Neural progenitor cell (in vitro differentiated cells): ENCODE measurements at regions not wholly inside any gene's neighbourhood (a gene's known extent, or its start where the extent isn't known, plus 50 kb on each side); places are given as distances from the start of the nearest gene placed in this dataset.

Experiments used
- EZH2phosphoT487 ChIP-seq: fragments of 200-600 bp; sonication (generic); IDR thresholded peaks from 2 replicates; pipeline ENCODE4 v1.6.1; 2017; ENCODE audit warnings: antibody characterized with exemption
- TF ChIP-seq, protein P1 (sequence below): fragments of 200-600 bp; sonication (generic); IDR thresholded peaks from 2 replicates; pipeline ENCODE4 v1.5.1; 2017; ENCODE audit warnings: antibody characterized with exemption, mild to moderate bottlenecking

DNA sequence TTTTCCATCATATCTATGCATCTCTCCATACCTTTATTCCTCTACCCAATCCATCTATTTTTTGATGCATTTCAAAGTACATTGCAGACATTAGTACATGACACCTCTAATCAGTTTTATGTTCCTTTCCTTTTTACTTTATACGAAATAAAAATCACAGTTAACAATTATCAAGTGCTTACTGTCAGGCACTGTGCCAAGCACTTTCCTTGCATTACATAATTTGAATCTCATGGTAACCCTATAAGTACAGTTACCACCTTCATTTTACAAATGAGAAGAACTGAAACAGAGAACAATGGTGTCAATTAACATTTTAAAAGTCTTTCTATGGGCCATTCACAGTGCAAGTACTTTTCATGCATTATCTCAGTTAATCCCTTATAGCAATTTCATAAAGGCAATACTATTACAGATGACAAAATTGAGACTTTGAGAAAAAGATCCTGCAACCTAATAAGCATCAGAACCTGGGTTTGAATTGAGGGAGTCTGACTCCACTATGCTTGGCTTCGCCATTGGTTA, 544.4 kb upstream of the TNP1 start:
- TF ChIP-seq, protein P1, sequence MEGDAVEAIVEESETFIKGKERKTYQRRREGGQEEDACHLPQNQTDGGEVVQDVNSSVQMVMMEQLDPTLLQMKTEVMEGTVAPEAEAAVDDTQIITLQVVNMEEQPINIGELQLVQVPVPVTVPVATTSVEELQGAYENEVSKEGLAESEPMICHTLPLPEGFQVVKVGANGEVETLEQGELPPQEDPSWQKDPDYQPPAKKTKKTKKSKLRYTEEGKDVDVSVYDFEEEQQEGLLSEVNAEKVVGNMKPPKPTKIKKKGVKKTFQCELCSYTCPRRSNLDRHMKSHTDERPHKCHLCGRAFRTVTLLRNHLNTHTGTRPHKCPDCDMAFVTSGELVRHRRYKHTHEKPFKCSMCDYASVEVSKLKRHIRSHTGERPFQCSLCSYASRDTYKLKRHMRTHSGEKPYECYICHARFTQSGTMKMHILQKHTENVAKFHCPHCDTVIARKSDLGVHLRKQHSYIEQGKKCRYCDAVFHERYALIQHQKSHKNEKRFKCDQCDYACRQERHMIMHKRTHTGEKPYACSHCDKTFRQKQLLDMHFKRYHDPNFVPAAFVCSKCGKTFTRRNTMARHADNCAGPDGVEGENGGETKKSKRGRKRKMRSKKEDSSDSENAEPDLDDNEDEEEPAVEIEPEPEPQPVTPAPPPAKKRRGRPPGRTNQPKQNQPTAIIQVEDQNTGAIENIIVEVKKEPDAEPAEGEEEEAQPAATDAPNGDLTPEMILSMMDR = no peak
- TF ChIP-seq EZH2phosphoT487 = no peak
